Activated naive CD8-positive, alpha-beta T cell (primary cell): ENCODE measurements at regions not wholly inside any gene's neighbourhood (a gene's known extent, or its start where the extent isn't known, plus 50 kb on each side); places are given as distances from the start of the nearest gene placed in this dataset.

Experiments
- H3K27ac Mint-ChIP-seq: one replicate; pipeline ENCODE4 v1.8.0; 2021; ENCODE audit warnings: mixed read lengths
- H3K27me3 Mint-ChIP-seq: one replicate; pipeline ENCODE4 v1.8.0; 2021; ENCODE audit warnings: mixed read lengths
- H3K36me3 Mint-ChIP-seq: one replicate; pipeline ENCODE4 v1.8.0; 2021; ENCODE audit warnings: mixed read lengths
- H3K4me1 Mint-ChIP-seq: one replicate; pipeline ENCODE4 v1.8.0; 2021; ENCODE audit warnings: low read depth, mixed read lengths
- H3K4me3 Mint-ChIP-seq: one replicate; pipeline ENCODE4 v1.8.0; 2021; ENCODE audit warnings: mild to moderate bottlenecking, mixed read lengths
- H3K9me3 Mint-ChIP-seq: one replicate; pipeline ENCODE4 v1.8.0; 2021; ENCODE audit warnings: low read depth, mixed read lengths

GRCh38 chr2:65636024-65636423 is 203.6 kb upstream of the SPRED2 start:
- Mint-ChIP-seq H3K4me3 (no peak overlapping the region), H3K27me3 (peaks cover 6% of the 10 kb centered on the region), H3K36me3 (no peaks in the 10 kb centered on the region), H3K9me3 (no peaks in the 10 kb centered on the region), H3K4me1 (peaks cover 3% of the 10 kb centered on the region), H3K27ac (no peak overlapping the region)

GRCh38 chr2:65634304-65634703 is 201.9 kb upstream of the SPRED2 start:
- Mint-ChIP-seq H3K27ac (no peak overlapping the region), H3K27me3 (peaks cover 9% of the 10 kb centered on the region), H3K36me3 (no peaks in the 10 kb centered on the region), H3K4me3 (no peak overlapping the region), H3K9me3 (no peaks in the 10 kb centered on the region), H3K4me1 (no peaks in the 10 kb centered on the region)

- Mint-ChIP-seq H3K4me1 (no peaks in the 10 kb centered on the region), H3K36me3 (no peaks in the 10 kb centered on the region), H3K4me3 (no peak overlapping the region), H3K27ac (no peak overlapping the region), H3K9me3 (no peaks in the 10 kb centered on the region), H3K27me3 (peaks cover 13% of the 10 kb centered on the region)
These were observed 198.2 kb upstream of the SPRED2 start for GRCh38 chr2:65630643-65631042.

- Mint-ChIP-seq H3K4me3 (no peak overlapping the region), H3K27ac (no peak overlapping the region)
These were observed 195.8 kb upstream of the SPRED2 start for GRCh38 chr2:65628156-65628555.

GRCh38 chr2:65626831-65627230 is 194.4 kb upstream of the SPRED2 start:
- Mint-ChIP-seq H3K4me1 (peaks cover 9% of the 10 kb centered on the region), H3K27me3 (peaks cover 27% of the 10 kb centered on the region), H3K9me3 (no peaks in the 10 kb centered on the region), H3K36me3 (peaks cover 2% of the 10 kb centered on the region), H3K27ac (no peak overlapping the region), H3K4me3 (no peak overlapping the region)

More at GRCh38 chr2:65628156-65628555, 195.8 kb upstream of the SPRED2 start:
- H3K36me3 Mint-ChIP-seq, result no peaks in the 10 kb centered on the region
- H3K27me3 Mint-ChIP-seq, result peaks cover 14% of the 10 kb centered on the region
- H3K9me3 Mint-ChIP-seq, result no peaks in the 10 kb centered on the region
- H3K4me1 Mint-ChIP-seq, result peaks cover 2% of the 10 kb centered on the region

GRCh38 chr2:65625982-65626381 is 193.6 kb upstream of the SPRED2 start:
- Mint-ChIP-seq H3K27ac (no peak overlapping the region), H3K27me3 (peaks cover 28% of the 10 kb centered on the region), H3K36me3 (peaks cover 2% of the 10 kb centered on the region), H3K4me1 (peaks cover 9% of the 10 kb centered on the region), H3K4me3 (no peak overlapping the region), H3K9me3 (no peaks in the 10 kb centered on the region)

- no peak overlapping the region for H3K4me3 Mint-ChIP-seq
- H3K4me1 Mint-ChIP-seq, result peaks cover 9% of the 10 kb centered on the region
- H3K9me3 Mint-ChIP-seq, result no peaks in the 10 kb centered on the region
- peaks cover 26% of the 10 kb centered on the region for H3K27me3 Mint-ChIP-seq
- peaks cover 2% of the 10 kb centered on the region for H3K36me3 Mint-ChIP-seq
- no peak overlapping the region for H3K27ac Mint-ChIP-seq
These were observed 190.6 kb upstream of the SPRED2 start for GRCh38 chr2:65622951-65623535.

- Mint-ChIP-seq H3K4me1 (peaks cover 9% of the 10 kb centered on the region), H3K36me3 (peaks cover 2% of the 10 kb centered on the region), H3K9me3 (no peaks in the 10 kb centered on the region), H3K27ac (no peak overlapping the region), H3K4me3 (no peak overlapping the region), H3K27me3 (peaks cover 24% of the 10 kb centered on the region)
These were observed 190.1 kb upstream of the SPRED2 start for GRCh38 chr2:65622499-65622898.

- Mint-ChIP-seq H3K4me3 (no peak overlapping the region), H3K4me1 (peaks cover 9% of the 10 kb centered on the region), H3K36me3 (peaks cover 2% of the 10 kb centered on the region)
These were observed 188.1 kb upstream of the SPRED2 start for GRCh38 chr2:65620524-65620923.

GRCh38 chr2:65620026-65620425 is 187.6 kb upstream of the SPRED2 start:
- H3K27ac Mint-ChIP-seq, result no peak overlapping the region
- peaks cover 22% of the 10 kb centered on the region for H3K27me3 Mint-ChIP-seq
- peaks cover 9% of the 10 kb centered on the region for H3K4me1 Mint-ChIP-seq
- H3K9me3 Mint-ChIP-seq, result no peaks in the 10 kb centered on the region
- H3K36me3 Mint-ChIP-seq, result peaks cover 2% of the 10 kb centered on the region
- H3K4me3 Mint-ChIP-seq, result no peak overlapping the region

More at GRCh38 chr2:65620524-65620923, 188.1 kb upstream of the SPRED2 start:
- Mint-ChIP-seq H3K27me3 (peaks cover 22% of the 10 kb centered on the region), H3K27ac (no peak overlapping the region), H3K9me3 (no peaks in the 10 kb centered on the region)

GRCh38 chr2:65615602-65616001 is 183.2 kb upstream of the SPRED2 start:
- Mint-ChIP-seq H3K9me3 (no peaks in the 10 kb centered on the region), H3K27me3 (peaks cover 3% of the 10 kb centered on the region), H3K4me3 (no peak overlapping the region), H3K27ac (no peak overlapping the region), H3K4me1 (no peaks in the 10 kb centered on the region), H3K36me3 (no peaks in the 10 kb centered on the region)

- Mint-ChIP-seq H3K4me3 (no peak overlapping the region), H3K4me1 (no peaks in the 10 kb centered on the region), H3K27me3 (no peaks in the 10 kb centered on the region), H3K9me3 (no peaks in the 10 kb centered on the region), H3K27ac (no peak overlapping the region), H3K36me3 (no peaks in the 10 kb centered on the region)
These were observed 181.7 kb upstream of the SPRED2 start for GRCh38 chr2:65613968-65614555.

- H3K4me1 Mint-ChIP-seq, result no peaks in the 10 kb centered on the region
- no peaks in the 10 kb centered on the region for H3K27me3 Mint-ChIP-seq
- no peaks in the 10 kb centered on the region for H3K36me3 Mint-ChIP-seq
- no peak overlapping the region for H3K4me3 Mint-ChIP-seq
- H3K27ac Mint-ChIP-seq, result no peak overlapping the region
- no peaks in the 10 kb centered on the region for H3K9me3 Mint-ChIP-seq
These were observed 179.1 kb upstream of the SPRED2 start for GRCh38 chr2:65611488-65611887.

GRCh38 chr2:65608916-65609315 is 176.5 kb upstream of the SPRED2 start:
- no peaks in the 10 kb centered on the region for H3K36me3 Mint-ChIP-seq
- no peak overlapping the region for H3K4me3 Mint-ChIP-seq
- no peaks in the 10 kb centered on the region for H3K9me3 Mint-ChIP-seq
- peaks cover 1% of the 10 kb centered on the region for H3K4me1 Mint-ChIP-seq
- H3K27ac Mint-ChIP-seq, result no peak overlapping the region
- H3K27me3 Mint-ChIP-seq, result no peaks in the 10 kb centered on the region

- Mint-ChIP-seq H3K27me3 (no peaks in the 10 kb centered on the region), H3K27ac (no peak overlapping the region), H3K9me3 (no peaks in the 10 kb centered on the region), H3K4me1 (peaks cover 1% of the 10 kb centered on the region), H3K36me3 (no peaks in the 10 kb centered on the region), H3K4me3 (no peak overlapping the region)
These were observed 176.1 kb upstream of the SPRED2 start for GRCh38 chr2:65608466-65608865.
